KMS-11 (cell line): ENCODE measurements at regions not wholly inside any gene's neighbourhood (a gene's known extent, or its start where the extent isn't known, plus 50 kb on each side); places are given as distances from the start of the nearest gene placed in this dataset.

Source experiments
- H2AFZ ChIP-seq: fragments of 200-600 bp; sonication (generic); 2 replicates; pipeline ENCODE4 v1.6.1; 2016; ENCODE audit warnings: antibody characterized with exemption, mixed run types, low read depth
- H3K27ac ChIP-seq: fragments of 200-600 bp; sonication (generic); 2 replicates; pipeline ENCODE4 v1.6.1; 2016; ENCODE audit warnings: mild to moderate bottlenecking, mixed run types
- H3K27me3 ChIP-seq: fragments of 200-600 bp; sonication (generic); 2 replicates; pipeline ENCODE4 v1.6.1; 2017; ENCODE audit warnings: mild to moderate bottlenecking, low read depth, mixed run types, moderate library complexity; ENCODE audit not compliant: insufficient read depth
- H3K36me3 ChIP-seq: fragments of 200-600 bp; sonication (generic); 2 replicates; pipeline ENCODE4 v1.6.1; 2017; ENCODE audit warnings: mild to moderate bottlenecking, mixed run types; ENCODE audit not compliant: insufficient read depth
- H3K4me1 ChIP-seq: fragments of 200-600 bp; sonication (generic); 2 replicates; pipeline ENCODE4 v1.6.1; 2016; ENCODE audit warnings: mild to moderate bottlenecking, low read depth, mixed run types; ENCODE audit not compliant: poor library complexity, severe bottlenecking
- H3K4me2 ChIP-seq: fragments of 200-600 bp; sonication (generic); 2 replicates; pipeline ENCODE4 v1.7.0; 2016; ENCODE audit warnings: mild to moderate bottlenecking, mixed run types
- H3K4me3 ChIP-seq: fragments of 200-600 bp; sonication (generic); IDR thresholded peaks from 2 replicates; pipeline ENCODE4 v1.6.1; 2017; ENCODE audit warnings: low read depth, low read length, mixed read lengths; ENCODE audit not compliant: insufficient read depth
- H3K79me2 ChIP-seq: fragments of 200-600 bp; sonication (generic); 2 replicates; pipeline ENCODE4 v1.6.1; 2016; ENCODE audit warnings: low read depth, mixed run types; ENCODE audit not compliant: insufficient read depth
- H3K9ac ChIP-seq: fragments of 200-600 bp; sonication (generic); 2 replicates; pipeline ENCODE4 v1.6.1; 2016; ENCODE audit warnings: mild to moderate bottlenecking, mixed run types
- H4K20me1 ChIP-seq: fragments of 200-600 bp; sonication (generic); 2 replicates; pipeline ENCODE4 v1.6.1; 2016; ENCODE audit warnings: mild to moderate bottlenecking, mixed run types; ENCODE audit not compliant: insufficient read depth
- TF ChIP-seq, protein P1 (sequence below): fragments of 200-600 bp; sonication (generic); conservative IDR thresholded peaks from 2 replicates; pipeline ENCODE4 v1.6.1; 2017; ENCODE audit warnings: low read depth, mild to moderate bottlenecking, antibody characterized with exemption, low read length, moderate library complexity, mixed read lengths

DNA sequence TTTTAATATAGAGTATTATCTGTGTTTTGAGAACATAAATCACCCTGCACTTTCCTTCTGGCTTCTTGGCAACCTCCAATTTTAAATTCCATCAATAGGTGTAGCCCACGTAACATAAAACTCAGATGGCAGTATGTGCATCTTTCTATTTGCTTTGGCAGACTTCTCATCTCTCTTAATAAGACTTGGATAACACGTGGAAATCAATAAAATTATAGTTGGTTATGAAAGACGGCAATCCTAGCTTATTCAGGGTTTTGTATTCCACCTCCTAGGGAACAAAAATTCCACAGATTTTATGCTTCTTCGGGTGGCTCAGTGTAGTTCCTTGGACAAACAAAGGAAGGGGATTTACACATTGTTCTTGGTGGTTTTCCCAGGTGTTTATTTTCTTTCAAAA is 299.3 kb downstream of the RND3 start:
- H3K79me2 ChIP-seq = no peaks in the 10 kb centered on the region
- H4K20me1 ChIP-seq = no peaks in the 10 kb centered on the region
- no peaks in the 10 kb centered on the region for H3K27me3 ChIP-seq
- no peak overlapping the region for H3K4me2 ChIP-seq
- H3K9ac ChIP-seq = no peak overlapping the region
- no peak overlapping the region for H3K4me3 ChIP-seq
- H3K27ac ChIP-seq = no peak overlapping the region
- no peaks in the 10 kb centered on the region for H3K36me3 ChIP-seq
- peaks cover 33% of the 10 kb centered on the region for H3K4me1 ChIP-seq
- no peak overlapping the region for H2AFZ ChIP-seq
- TF ChIP-seq, protein P1, sequence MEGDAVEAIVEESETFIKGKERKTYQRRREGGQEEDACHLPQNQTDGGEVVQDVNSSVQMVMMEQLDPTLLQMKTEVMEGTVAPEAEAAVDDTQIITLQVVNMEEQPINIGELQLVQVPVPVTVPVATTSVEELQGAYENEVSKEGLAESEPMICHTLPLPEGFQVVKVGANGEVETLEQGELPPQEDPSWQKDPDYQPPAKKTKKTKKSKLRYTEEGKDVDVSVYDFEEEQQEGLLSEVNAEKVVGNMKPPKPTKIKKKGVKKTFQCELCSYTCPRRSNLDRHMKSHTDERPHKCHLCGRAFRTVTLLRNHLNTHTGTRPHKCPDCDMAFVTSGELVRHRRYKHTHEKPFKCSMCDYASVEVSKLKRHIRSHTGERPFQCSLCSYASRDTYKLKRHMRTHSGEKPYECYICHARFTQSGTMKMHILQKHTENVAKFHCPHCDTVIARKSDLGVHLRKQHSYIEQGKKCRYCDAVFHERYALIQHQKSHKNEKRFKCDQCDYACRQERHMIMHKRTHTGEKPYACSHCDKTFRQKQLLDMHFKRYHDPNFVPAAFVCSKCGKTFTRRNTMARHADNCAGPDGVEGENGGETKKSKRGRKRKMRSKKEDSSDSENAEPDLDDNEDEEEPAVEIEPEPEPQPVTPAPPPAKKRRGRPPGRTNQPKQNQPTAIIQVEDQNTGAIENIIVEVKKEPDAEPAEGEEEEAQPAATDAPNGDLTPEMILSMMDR = no peak

DNA sequence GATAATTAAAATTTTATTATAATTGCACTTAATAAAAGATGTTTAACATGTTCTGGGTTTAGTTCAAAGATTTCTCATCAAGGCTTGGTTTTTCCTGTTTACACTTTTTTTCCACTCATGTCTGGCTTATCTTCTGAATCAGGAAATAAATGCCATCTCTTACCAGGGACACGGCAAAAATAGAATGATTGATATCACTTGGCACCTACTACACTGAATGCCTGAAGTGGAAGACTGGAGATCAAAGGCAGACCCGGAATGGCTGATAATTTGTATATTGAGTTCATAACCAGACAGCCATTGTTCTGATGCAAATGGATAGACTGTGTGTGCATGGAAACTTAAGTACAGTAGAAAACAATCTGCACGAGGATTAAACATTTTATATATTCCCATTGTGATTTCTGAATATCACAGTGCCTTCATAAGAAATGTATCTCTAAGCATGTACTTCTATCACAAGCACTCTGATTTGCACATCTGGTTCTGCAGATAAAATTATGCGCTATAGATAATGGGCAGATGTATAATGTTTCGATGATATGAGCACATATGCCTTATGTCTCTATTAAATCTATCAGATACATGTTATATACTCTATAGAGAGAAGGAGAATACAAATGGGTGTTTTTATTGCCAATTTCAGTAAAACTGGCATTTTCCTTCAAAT is 304.8 kb downstream of the RND3 start:
- no peak overlapping the region for H3K9ac ChIP-seq
- no peaks in the 10 kb centered on the region for H4K20me1 ChIP-seq
- H3K36me3 ChIP-seq = no peaks in the 10 kb centered on the region
- TF ChIP-seq, protein P1 = no peak
- no peaks in the 10 kb centered on the region for H3K27me3 ChIP-seq
- H3K27ac ChIP-seq = no peak overlapping the region
- no peak overlapping the region for H3K4me2 ChIP-seq
- H2AFZ ChIP-seq = no peak overlapping the region
- H3K79me2 ChIP-seq = no peaks in the 10 kb centered on the region
- H3K4me1 ChIP-seq = no peaks in the 10 kb centered on the region
- H3K4me3 ChIP-seq = no peak overlapping the region

DNA sequence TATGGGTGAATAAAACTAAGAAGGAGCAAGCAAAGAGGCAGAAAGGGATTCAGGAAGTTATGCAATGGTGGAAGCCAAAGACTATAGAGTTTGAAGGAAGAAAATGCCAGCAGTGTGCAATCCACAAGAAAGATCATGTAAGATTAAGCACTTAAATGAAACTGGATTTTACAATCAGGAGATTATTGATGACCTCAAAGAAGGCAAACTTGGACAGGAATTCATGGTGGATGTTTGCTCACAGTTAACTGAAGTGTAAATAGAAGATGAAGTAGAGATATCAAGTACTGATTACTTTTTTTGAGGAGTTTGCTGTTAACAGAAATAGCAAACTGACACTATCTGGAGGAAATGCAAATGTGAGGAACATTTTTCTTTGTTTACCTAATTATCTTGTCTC is 308.9 kb downstream of the RND3 start:
- Histone ChIP-seq H2AFZ (no peak overlapping the region), H3K4me2 (no peak overlapping the region), H3K79me2 (no peaks in the 10 kb centered on the region), H3K4me1 (no peaks in the 10 kb centered on the region), H3K9ac (no peak overlapping the region), H3K4me3 (no peak overlapping the region), H3K27ac (no peak overlapping the region), H4K20me1 (no peaks in the 10 kb centered on the region), H3K36me3 (no peaks in the 10 kb centered on the region), H3K27me3 (no peaks in the 10 kb centered on the region)
- TF ChIP-seq, protein P1 = no peak

DNA sequence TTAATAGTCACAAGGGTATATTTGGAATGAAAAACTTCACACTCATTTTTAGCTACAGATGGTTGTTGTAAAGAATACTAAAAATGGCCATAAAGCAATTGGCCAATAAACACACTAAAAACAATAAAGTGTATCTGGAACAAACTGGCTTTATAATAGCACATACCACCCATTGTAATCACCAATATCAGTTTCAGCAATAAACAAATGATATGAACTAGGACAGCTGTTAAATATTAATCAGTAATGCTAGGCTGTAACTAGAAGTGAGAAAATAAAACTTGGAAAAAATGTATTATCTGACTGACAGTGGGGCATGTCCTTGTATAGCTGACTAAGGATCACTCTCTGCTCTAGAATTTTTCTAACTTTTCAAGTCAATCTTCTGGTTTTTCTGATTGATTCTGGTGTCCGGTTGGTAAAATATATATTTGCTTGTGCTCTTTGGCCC is 312.5 kb downstream of the RND3 start:
- no peak overlapping the region for H3K4me2 ChIP-seq

More for the DNA sequence above, 312.5 kb downstream of the RND3 start:
- Histone ChIP-seq H4K20me1 (no peaks in the 10 kb centered on the region), H3K4me3 (no peak overlapping the region), H3K4me1 (no peaks in the 10 kb centered on the region), H2AFZ (no peak overlapping the region), H3K27ac (no peak overlapping the region), H3K27me3 (no peaks in the 10 kb centered on the region), H3K79me2 (no peaks in the 10 kb centered on the region), H3K9ac (no peak overlapping the region), H3K36me3 (no peaks in the 10 kb centered on the region)
- TF ChIP-seq, protein P1 = no peak
